ENCODE measurements at regions not wholly inside any gene's neighbourhood (a gene's known extent, or its start where the extent isn't known, plus 50 kb on each side); places are given as distances from the start of the nearest gene placed in this dataset.
"Not testable (repeated sequence)": the region's sequence is repeated elsewhere in the genome, so short reads cannot be mapped to it uniquely, and the experiment has no call there.

GRCh38 chr6:3963426-3963825, 114.3 kb downstream of the FAM50B start:
- H3K36me3 Mint-ChIP-seq = no peaks in the 10 kb centered on the region
- H3K27me3 Mint-ChIP-seq = peaks cover 18% of the 10 kb centered on the region
- no peak overlapping the region for H3K27ac Mint-ChIP-seq
- H3K9me3 Mint-ChIP-seq = no peaks in the 10 kb centered on the region
- no peak for ATAC-seq
- H3K4me1 Mint-ChIP-seq = no peaks in the 10 kb centered on the region
- no peak overlapping the region for H3K4me3 Mint-ChIP-seq

GRCh38 chr6:3965071-3965718, 113.7 kb downstream of the FAM217A start:
- H3K4me1 Mint-ChIP-seq = peaks cover 4% of the 10 kb centered on the region
- H3K27me3 Mint-ChIP-seq = peaks cover 9% of the 10 kb centered on the region
- no peak overlapping the region for H3K4me3 Mint-ChIP-seq
- no peaks in the 10 kb centered on the region for H3K36me3 Mint-ChIP-seq
- no peak for ATAC-seq
- no peaks in the 10 kb centered on the region for H3K9me3 Mint-ChIP-seq
- no peak overlapping the region for H3K27ac Mint-ChIP-seq

GRCh38 chr6:3966426-3966825, 112.5 kb downstream of the FAM217A start:
- peaks cover 8% of the 10 kb centered on the region for H3K4me1 Mint-ChIP-seq
- ATAC-seq = no peak
- H3K27me3 Mint-ChIP-seq = peaks cover 9% of the 10 kb centered on the region
- H3K4me3 Mint-ChIP-seq = no peak overlapping the region
- no peaks in the 10 kb centered on the region for H3K9me3 Mint-ChIP-seq
- H3K27ac Mint-ChIP-seq = no peak overlapping the region
- H3K36me3 Mint-ChIP-seq = no peaks in the 10 kb centered on the region

GRCh38 chr6:3970097-3970496, 108.8 kb downstream of the FAM217A start:
- Mint-ChIP-seq H3K4me1 (peaks cover 8% of the 10 kb centered on the region), H3K9me3 (no peaks in the 10 kb centered on the region), H3K27ac (no peak overlapping the region), H3K27me3 (peaks cover 11% of the 10 kb centered on the region), H3K4me3 (no peak overlapping the region), H3K36me3 (no peaks in the 10 kb centered on the region)
- no peak for ATAC-seq

GRCh38 chr6:3973152-3973551, 105.8 kb downstream of the FAM217A start:
- not testable (repeated sequence) for H3K4me3 Mint-ChIP-seq, H3K9me3 Mint-ChIP-seq, H3K27ac Mint-ChIP-seq, ATAC-seq, H3K36me3 Mint-ChIP-seq
- Mint-ChIP-seq H3K27me3 (peaks cover 11% of the 10 kb centered on the region), H3K4me1 (peaks cover 12% of the 10 kb centered on the region)

GRCh38 chr6:3977875-3978711, 100.8 kb downstream of the FAM217A start:
- H3K27ac Mint-ChIP-seq = no peak overlapping the region
- H3K9me3 Mint-ChIP-seq = peaks cover 3% of the 10 kb centered on the region
- peaks cover 11% of the 10 kb centered on the region for H3K27me3 Mint-ChIP-seq
- peaks cover 6% of the 10 kb centered on the region for H3K36me3 Mint-ChIP-seq
- H3K4me1 Mint-ChIP-seq = peaks cover 8% of the 10 kb centered on the region
- H3K4me3 Mint-ChIP-seq = peak overlapping the region; percentile 38
- peak; percentile 97 for ATAC-seq

- ATAC-seq, H3K4me3 Mint-ChIP-seq, H3K4me1 Mint-ChIP-seq, H3K27ac Mint-ChIP-seq, H3K9me3 Mint-ChIP-seq: not testable (repeated sequence)
- Mint-ChIP-seq H3K36me3 (peaks cover 11% of the 10 kb centered on the region), H3K27me3 (peaks cover 10% of the 10 kb centered on the region)
Measured at GRCh38 chr6:3978966-3979365, 100.0 kb downstream of the FAM217A start.

- no peak overlapping the region for H3K27ac Mint-ChIP-seq
Measured at GRCh38 chr6:3981917-3982316, 97.0 kb downstream of the FAM217A start.

GRCh38 chr6:3983778-3984177, 95.2 kb downstream of the FAM217A start:
- peaks cover 29% of the 10 kb centered on the region for H3K36me3 Mint-ChIP-seq
- no peak overlapping the region for H3K4me3 Mint-ChIP-seq
- H3K9me3 Mint-ChIP-seq = peaks cover 3% of the 10 kb centered on the region
- ATAC-seq = no peak
- H3K27me3 Mint-ChIP-seq = no peaks in the 10 kb centered on the region
- no peak overlapping the region for H3K27ac Mint-ChIP-seq
- H3K4me1 Mint-ChIP-seq = no peaks in the 10 kb centered on the region

More at GRCh38 chr6:3981917-3982316, 97.0 kb downstream of the FAM217A start:
- Mint-ChIP-seq H3K4me3 (no peak overlapping the region), H3K27me3 (no peaks in the 10 kb centered on the region), H3K9me3 (peaks cover 3% of the 10 kb centered on the region), H3K36me3 (peaks cover 20% of the 10 kb centered on the region), H3K4me1 (peaks cover 8% of the 10 kb centered on the region)
- ATAC-seq = no peak

GRCh38 chr6:3984494-3984893, 94.4 kb downstream of the FAM217A start:
- ATAC-seq = no peak
- no peaks in the 10 kb centered on the region for H3K4me1 Mint-ChIP-seq
- peaks cover 29% of the 10 kb centered on the region for H3K36me3 Mint-ChIP-seq
- no peak overlapping the region for H3K27ac Mint-ChIP-seq
- peaks cover 3% of the 10 kb centered on the region for H3K9me3 Mint-ChIP-seq
- no peak overlapping the region for H3K4me3 Mint-ChIP-seq
- H3K27me3 Mint-ChIP-seq = no peaks in the 10 kb centered on the region

- peaks cover 8% of the 10 kb centered on the region for H3K4me1 Mint-ChIP-seq
- no peak overlapping the region for H3K27ac Mint-ChIP-seq
- peaks cover 3% of the 10 kb centered on the region for H3K9me3 Mint-ChIP-seq
- H3K36me3 Mint-ChIP-seq = peaks cover 29% of the 10 kb centered on the region
- no peak for ATAC-seq
- no peaks in the 10 kb centered on the region for H3K27me3 Mint-ChIP-seq
- no peak overlapping the region for H3K4me3 Mint-ChIP-seq
Measured at GRCh38 chr6:3986241-3986640, 92.7 kb downstream of the FAM217A start.

- no peak for ATAC-seq
Measured at GRCh38 chr6:3987053-3987452, 91.9 kb downstream of the FAM217A start.

GRCh38 chr6:3987576-3987975, 91.4 kb downstream of the FAM217A start:
- Mint-ChIP-seq H3K9me3 (no peaks in the 10 kb centered on the region), H3K4me3 (no peak overlapping the region), H3K27me3 (no peaks in the 10 kb centered on the region), H3K27ac (no peak overlapping the region), H3K36me3 (peaks cover 23% of the 10 kb centered on the region), H3K4me1 (peaks cover 12% of the 10 kb centered on the region)
- no peak for ATAC-seq

More at GRCh38 chr6:3987053-3987452, 91.9 kb downstream of the FAM217A start:
- H3K4me1 Mint-ChIP-seq = peaks cover 12% of the 10 kb centered on the region
- no peak overlapping the region for H3K4me3 Mint-ChIP-seq
- H3K27me3 Mint-ChIP-seq = no peaks in the 10 kb centered on the region
- peaks cover 1% of the 10 kb centered on the region for H3K9me3 Mint-ChIP-seq
- peaks cover 26% of the 10 kb centered on the region for H3K36me3 Mint-ChIP-seq
- H3K27ac Mint-ChIP-seq = no peak overlapping the region

GRCh38 chr6:3990692-3991491, 88.0 kb downstream of the FAM217A start:
- no peaks in the 10 kb centered on the region for H3K27me3 Mint-ChIP-seq
- no peak overlapping the region for H3K4me3 Mint-ChIP-seq
- peaks cover 16% of the 10 kb centered on the region for H3K36me3 Mint-ChIP-seq
- no peaks in the 10 kb centered on the region for H3K9me3 Mint-ChIP-seq
- no peak overlapping the region for H3K27ac Mint-ChIP-seq
- peak; percentile 77 for ATAC-seq
- H3K4me1 Mint-ChIP-seq = peaks cover 12% of the 10 kb centered on the region

GRCh38 chr6:3991941-3992340, 87.0 kb downstream of the FAM217A start:
- peaks cover 12% of the 10 kb centered on the region for H3K4me1 Mint-ChIP-seq
- H3K4me3 Mint-ChIP-seq = no peak overlapping the region
- no peaks in the 10 kb centered on the region for H3K9me3 Mint-ChIP-seq
- H3K27me3 Mint-ChIP-seq = no peaks in the 10 kb centered on the region
- H3K27ac Mint-ChIP-seq = no peak overlapping the region
- H3K36me3 Mint-ChIP-seq = peaks cover 9% of the 10 kb centered on the region
- ATAC-seq = no peak
